GM19438 (cell line): ENCODE measurements at regions not wholly inside any gene's neighbourhood (a gene's known extent, or its start where the extent isn't known, plus 50 kb on each side); places are given as distances from the start of the nearest gene placed in this dataset.
"Not testable (repeated sequence)": the region's sequence is repeated elsewhere in the genome, so short reads cannot be mapped to it uniquely, and the experiment has no call there.

Source experiments
- ATAC-seq: cut with Tn5 transposase; IDR thresholded peaks from one replicate; pipeline ENCODE4 v1.9.1; 2021; ENCODE audit warnings: low read depth; ENCODE audit not compliant: unreplicated experiment

- ATAC-seq = no peak
Observed at GRCh38 chr2:82139979-82140611, 1835.5 kb upstream of the LRRTM1 start.

- no peak for ATAC-seq
Observed at GRCh38 chr2:82137441-82137840, 1832.9 kb upstream of the LRRTM1 start.

- no peak for ATAC-seq
Observed at GRCh38 chr2:82128051-82128450, 1823.5 kb upstream of the LRRTM1 start.

GRCh38 chr2:82124629-82125028, 1820.1 kb upstream of the LRRTM1 start:
- ATAC-seq = no peak

- ATAC-seq = no peak
Observed at GRCh38 chr2:82120654-82121053, 1816.1 kb upstream of the LRRTM1 start.

GRCh38 chr2:82120115-82120514, 1815.6 kb upstream of the LRRTM1 start:
- ATAC-seq = no peak

- no peak for ATAC-seq
Observed at GRCh38 chr2:82109418-82109817, 1804.9 kb upstream of the LRRTM1 start.

- ATAC-seq = no peak
Observed at GRCh38 chr2:82098617-82099016, 1794.1 kb upstream of the LRRTM1 start.

- no peak for ATAC-seq
Observed at GRCh38 chr2:82089518-82089917, 1785.0 kb upstream of the LRRTM1 start.

- no peak for ATAC-seq
Observed at GRCh38 chr2:82084679-82085392, 1780.3 kb upstream of the LRRTM1 start.

GRCh38 chr2:82075875-82076274, 1771.3 kb upstream of the LRRTM1 start:
- no peak for ATAC-seq

- no peak for ATAC-seq
Observed at GRCh38 chr2:82062463-82062862, 1757.9 kb upstream of the LRRTM1 start.

- ATAC-seq = no peak
Observed at GRCh38 chr2:82055846-82056245, 1751.3 kb upstream of the LRRTM1 start.

- ATAC-seq = no peak
Observed at GRCh38 chr2:82043867-82044266, 1739.3 kb upstream of the LRRTM1 start.

GRCh38 chr2:82027921-82028615, 1723.5 kb upstream of the LRRTM1 start:
- no peak for ATAC-seq

GRCh38 chr2:82023710-82024109, 1719.2 kb upstream of the LRRTM1 start:
- ATAC-seq = no peak

- no peak for ATAC-seq
Observed at GRCh38 chr2:82013641-82014040, 1709.1 kb upstream of the LRRTM1 start.

- no peak for ATAC-seq
Observed at GRCh38 chr2:82007071-82007664, 1702.6 kb upstream of the LRRTM1 start.

- ATAC-seq = not testable (repeated sequence)
Observed at GRCh38 chr2:82005889-82006288, 1701.3 kb upstream of the LRRTM1 start.

GRCh38 chr2:82001614-82002013, 1697.1 kb upstream of the LRRTM1 start:
- ATAC-seq = no peak

GRCh38 chr2:82000606-82001005, 1696.1 kb upstream of the LRRTM1 start:
- no peak for ATAC-seq
